ENCODE measurements at regions not wholly inside any gene's neighbourhood (a gene's known extent, or its start where the extent isn't known, plus 50 kb on each side); places are given as distances from the start of the nearest gene placed in this dataset.

GRCh38 chr21:14317507-14317906 is 65.4 kb downstream of the HSPA13 start:
- TF ChIP-seq CTCF (IDR thresholded peaks at IDR 0.05; ENCODE audit: low read depth, low read length, poor library complexity, severe bottlenecking) (no peak), EZH2phosphoT487 (IDR thresholded peaks at IDR 0.05; ENCODE audit: borderline replicate concordance, low read length) (no peak)
